Heart left ventricle (tissue), 13 donors: ENCODE measurements at regions not wholly inside any gene's neighbourhood (a gene's known extent, or its start where the extent isn't known, plus 50 kb on each side); places are given as distances from the start of the nearest gene placed in this dataset.

ENCODE experiments used
- POLR2A ChIP-seq, 2 donors: fragments of 450-650 bp; IDR thresholded peaks; one replicate each; pipeline ENCODE4 v1.6.1; 2017; ENCODE audit warnings: antibody characterized with exemption in 2 of 2, mild to moderate bottlenecking in 2 of 2, moderate library complexity in 2 of 2
- TF ChIP-seq, protein P1 (sequence below), 12 donors: fragments of 200-600 bp; sonication (generic) in 4 of 12; IDR thresholded peaks; one replicate each; pipeline versions ENCODE4 v1.5.0 to v1.8.0; 2018 to 2022; ENCODE audit warnings: antibody characterized with exemption in 12 of 12, mild to moderate bottlenecking in 5 of 12
- donor health status: ischemic (EF 13 %, LVEDD 7.1; RV severe dilation, severe dysfunction).
- donor health status: DM: no; HTN: yes; CAD: no.
- donor health status: DM: no; HTN: no; CAD: no.
- donor health status: ischemic (EF 25% LVEDD 6.9; RV normal size, moderate dysfunction).
- donor health status: ischemic (EF 25% LVEDD 5.7; RV mildly dilated, moderate dysfunction).
- donor health status: ischemic (EF 35%, LVEDD 5.7; RV mildly dilated, moderate dysfunction).
- donor health status: nonischemic (EF 11% LVEDD 7.7; RV severe dilation, severe dysfunction).
- donor health status: DM: yes; HTN: yes; CAD: no.
- donor health status: PGD.
- donor health status: ischemic (EF 29% LVEDD 5.4; RV normal size, mild dysfunction).
- donor health status: nonischemic (EF 23%, LVEDD 6.1; RV moderate dilation, normal function).

DNA sequence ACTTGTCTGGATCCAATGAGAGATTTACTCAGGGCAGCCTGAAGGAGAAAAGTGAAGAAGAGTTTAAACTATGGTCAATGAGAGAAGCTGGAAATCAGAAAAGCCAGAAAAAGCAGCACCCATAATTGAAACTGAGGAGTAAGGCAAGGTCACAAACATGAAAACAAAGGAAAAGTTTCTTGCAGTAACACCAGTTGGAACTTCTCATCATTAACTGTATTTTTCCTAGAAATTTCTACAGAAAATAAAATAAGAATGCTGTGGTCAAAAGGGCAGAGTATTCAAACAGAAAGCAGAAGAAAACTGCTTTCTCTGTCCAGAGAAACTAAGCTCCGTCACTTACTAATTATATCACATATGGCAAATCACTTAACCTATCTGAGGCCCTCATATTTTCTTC is 102.2 kb downstream of the OR13H1 start:
- TF ChIP-seq, protein P1, sequence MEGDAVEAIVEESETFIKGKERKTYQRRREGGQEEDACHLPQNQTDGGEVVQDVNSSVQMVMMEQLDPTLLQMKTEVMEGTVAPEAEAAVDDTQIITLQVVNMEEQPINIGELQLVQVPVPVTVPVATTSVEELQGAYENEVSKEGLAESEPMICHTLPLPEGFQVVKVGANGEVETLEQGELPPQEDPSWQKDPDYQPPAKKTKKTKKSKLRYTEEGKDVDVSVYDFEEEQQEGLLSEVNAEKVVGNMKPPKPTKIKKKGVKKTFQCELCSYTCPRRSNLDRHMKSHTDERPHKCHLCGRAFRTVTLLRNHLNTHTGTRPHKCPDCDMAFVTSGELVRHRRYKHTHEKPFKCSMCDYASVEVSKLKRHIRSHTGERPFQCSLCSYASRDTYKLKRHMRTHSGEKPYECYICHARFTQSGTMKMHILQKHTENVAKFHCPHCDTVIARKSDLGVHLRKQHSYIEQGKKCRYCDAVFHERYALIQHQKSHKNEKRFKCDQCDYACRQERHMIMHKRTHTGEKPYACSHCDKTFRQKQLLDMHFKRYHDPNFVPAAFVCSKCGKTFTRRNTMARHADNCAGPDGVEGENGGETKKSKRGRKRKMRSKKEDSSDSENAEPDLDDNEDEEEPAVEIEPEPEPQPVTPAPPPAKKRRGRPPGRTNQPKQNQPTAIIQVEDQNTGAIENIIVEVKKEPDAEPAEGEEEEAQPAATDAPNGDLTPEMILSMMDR (IDR thresholded peaks at IDR 0.05): no peak
- no peak for TF ChIP-seq POLR2A (IDR thresholded peaks at IDR 0.05)
